ENCODE measurements at regions not wholly inside any gene's neighbourhood (a gene's known extent, or its start where the extent isn't known, plus 50 kb on each side); places are given as distances from the start of the nearest gene placed in this dataset.

DNA sequence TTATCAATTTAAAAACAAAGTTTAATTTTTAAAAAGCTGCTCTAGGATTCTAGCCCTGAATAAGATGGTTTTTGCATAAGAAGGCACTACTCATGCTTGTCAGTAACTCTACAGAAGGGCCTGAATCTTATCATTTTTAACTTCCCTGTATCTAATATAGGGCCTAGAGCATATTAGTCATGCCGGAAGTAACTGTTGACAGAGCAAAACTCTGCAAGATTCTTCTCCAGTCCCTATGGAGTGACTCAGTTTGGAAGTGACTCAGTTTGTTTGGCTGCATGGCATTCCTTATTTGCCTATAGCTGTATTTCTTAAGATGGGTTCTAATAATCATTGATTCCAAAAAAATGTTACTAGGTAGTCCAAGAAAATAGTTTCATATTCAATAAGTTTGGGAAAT lies 431.8 kb upstream of the HTR2C start:
- no peaks in the 10 kb centered on the region for H3K27me3 Mint-ChIP-seq
- H3K36me3 ChIP-seq (ENCODE audit: control insufficient read depth, insufficient read depth, low read length) = no peaks in the 10 kb centered on the region
- peaks cover 0 to 5% (median 2%) of the 10 kb centered on the region in 7 donors for H3K9me3 Mint-ChIP-seq
- H3K4me3 Mint-ChIP-seq = no peak overlapping the region
- no peak overlapping the region for H3K27ac ChIP-seq (ENCODE audit: insufficient read depth, low read length, poor library complexity, severe bottlenecking)
- no peaks in the 10 kb centered on the region for H3K4me1 ChIP-seq (ENCODE audit: control insufficient read depth, insufficient read depth, low read length, poor library complexity, severe bottlenecking)
- ATAC-seq (ENCODE audit: low read depth in 2 of 2) (no peak), DNase-seq (no peak)
- H3K36me3 Mint-ChIP-seq = no peaks in the 10 kb centered on the region
- H3K27me3 ChIP-seq (ENCODE audit: control insufficient read depth, insufficient read depth, low read length) = no peaks in the 10 kb centered on the region
- no peak overlapping the region for H3K4me3 ChIP-seq (ENCODE audit: low read depth, low read length)
- no peak overlapping the region for H3K27ac Mint-ChIP-seq
- H3K9me3 ChIP-seq (ENCODE audit: control insufficient read depth in 2 of 2, low read length in 2 of 2) = no peaks in the 10 kb centered on the region
- no peaks in the 10 kb centered on the region for H3K4me1 Mint-ChIP-seq

DNA sequence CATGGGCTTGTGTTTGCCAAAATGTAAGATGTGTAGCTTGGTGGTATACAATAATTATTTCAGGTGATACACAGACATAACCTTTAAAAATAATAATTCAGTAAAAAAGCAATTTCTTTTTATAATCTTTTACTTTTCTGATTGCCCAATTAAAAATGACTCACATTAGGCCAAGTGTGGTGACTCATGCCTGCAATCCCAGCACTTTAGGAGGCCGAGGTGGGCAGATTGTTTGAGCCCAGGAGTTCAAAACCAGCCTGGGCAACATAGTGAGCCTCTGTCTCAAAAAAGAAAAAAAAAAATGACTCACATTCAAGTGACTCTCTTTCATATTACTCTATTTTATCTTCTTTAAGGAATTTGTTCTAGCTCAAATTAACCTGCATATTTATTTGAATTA lies 449.4 kb upstream of the HTR2C start:
- Mint-ChIP-seq H3K9me3 (peaks cover 0 to 7% (median 3%) of the 10 kb centered on the region in 7 donors), H3K27ac (no peak overlapping the region), H3K4me1 (no peaks in the 10 kb centered on the region), H3K4me3 (no peak overlapping the region), H3K27me3 (no peaks in the 10 kb centered on the region), H3K36me3 (no peaks in the 10 kb centered on the region)
- no peaks in the 10 kb centered on the region for H3K27me3 ChIP-seq (ENCODE audit: control insufficient read depth, insufficient read depth, low read length)
- H3K27ac ChIP-seq (ENCODE audit: insufficient read depth, low read length, poor library complexity, severe bottlenecking) = no peak overlapping the region
- no peaks in the 10 kb centered on the region for H3K9me3 ChIP-seq (ENCODE audit: control insufficient read depth in 2 of 2, low read length in 2 of 2)
- H3K4me1 ChIP-seq (ENCODE audit: control insufficient read depth, insufficient read depth, low read length, poor library complexity, severe bottlenecking) = no peaks in the 10 kb centered on the region
- ATAC-seq (ENCODE audit: low read depth in 2 of 2) (no peak), DNase-seq (no peak)
- no peak overlapping the region for H3K4me3 ChIP-seq (ENCODE audit: low read depth, low read length)
- H3K36me3 ChIP-seq (ENCODE audit: control insufficient read depth, insufficient read depth, low read length) = no peaks in the 10 kb centered on the region

DNA sequence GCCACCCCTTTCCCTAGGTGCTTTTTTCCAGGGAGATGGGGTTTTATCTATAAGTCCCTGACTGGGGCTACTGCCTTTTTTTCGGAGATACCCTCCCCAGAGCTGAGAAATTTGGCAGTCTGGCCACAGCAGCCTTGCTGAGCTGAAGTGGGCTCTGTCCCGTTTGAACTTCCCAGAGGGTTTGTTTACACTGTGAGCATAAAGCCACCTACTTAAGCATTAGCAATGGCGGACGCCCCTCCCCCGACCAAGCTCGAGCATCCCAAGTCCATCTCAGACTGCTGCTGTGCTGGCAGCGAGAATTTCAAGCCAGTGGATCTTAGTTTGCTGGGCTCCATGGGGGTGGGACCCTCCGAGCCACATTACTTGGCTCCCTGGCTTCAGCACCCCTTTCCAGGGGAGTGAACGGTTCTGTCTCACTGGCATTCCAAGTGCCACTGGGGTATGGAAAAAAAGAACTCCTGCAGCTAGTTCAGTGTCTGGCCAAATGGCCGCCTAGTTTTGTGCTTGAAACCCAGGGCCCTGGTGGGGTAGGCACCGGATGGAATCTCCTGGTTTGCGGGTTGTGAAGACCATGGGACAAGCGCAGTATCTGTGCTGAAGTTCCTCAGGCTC lies 456.4 kb upstream of the HTR2C start:
- H3K27me3 ChIP-seq (ENCODE audit: control insufficient read depth, insufficient read depth, low read length) = no peaks in the 10 kb centered on the region
- Mint-ChIP-seq H3K27ac (no peak overlapping the region), H3K27me3 (no peaks in the 10 kb centered on the region), H3K4me3 (no peak overlapping the region), H3K4me1 (no peaks in the 10 kb centered on the region), H3K9me3 (peaks cover 0 to 5% (median 3%) of the 10 kb centered on the region in 7 donors), H3K36me3 (no peaks in the 10 kb centered on the region)
- H3K36me3 ChIP-seq (ENCODE audit: control insufficient read depth, insufficient read depth, low read length) = no peaks in the 10 kb centered on the region
- no peak overlapping the region for H3K27ac ChIP-seq (ENCODE audit: insufficient read depth, low read length, poor library complexity, severe bottlenecking)
- H3K4me3 ChIP-seq (ENCODE audit: low read depth, low read length) = no peak overlapping the region
- H3K4me1 ChIP-seq (ENCODE audit: control insufficient read depth, insufficient read depth, low read length, poor library complexity, severe bottlenecking) = no peaks in the 10 kb centered on the region
- DNase-seq (no peak), ATAC-seq (ENCODE audit: low read depth in 2 of 2) (no peak)
- no peaks in the 10 kb centered on the region for H3K9me3 ChIP-seq (ENCODE audit: control insufficient read depth in 2 of 2, low read length in 2 of 2)

DNA sequence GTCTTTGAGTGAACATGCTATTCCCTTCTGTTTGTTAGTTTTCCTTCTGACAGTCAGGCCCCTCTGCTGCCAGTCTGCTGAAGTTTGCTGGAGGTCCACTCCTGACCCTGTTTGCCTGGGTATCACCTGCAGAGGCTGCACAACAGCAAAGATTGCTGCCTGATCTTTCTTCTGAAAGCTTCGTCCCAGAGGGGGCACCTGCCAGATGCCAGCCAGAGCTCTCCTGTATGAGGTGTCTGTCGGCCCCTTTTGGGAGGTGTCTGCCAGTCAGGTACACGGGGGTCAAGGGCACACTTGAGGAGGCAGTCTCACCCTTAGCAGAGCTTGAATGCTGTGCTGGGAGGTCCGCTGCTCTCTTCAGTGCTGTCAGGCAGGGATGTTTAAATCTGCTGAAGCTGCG lies 456.9 kb upstream of the HTR2C start:
- peaks cover 0 to 5% (median 3%) of the 10 kb centered on the region in 7 donors for H3K9me3 Mint-ChIP-seq
- no peaks in the 10 kb centered on the region for H3K36me3 ChIP-seq (ENCODE audit: control insufficient read depth, insufficient read depth, low read length)
- no peak overlapping the region for H3K27ac Mint-ChIP-seq
- H3K4me1 ChIP-seq (ENCODE audit: control insufficient read depth, insufficient read depth, low read length, poor library complexity, severe bottlenecking) = no peaks in the 10 kb centered on the region
- ATAC-seq (ENCODE audit: low read depth in 2 of 2) (no peak), DNase-seq (no peak)
- no peak overlapping the region for H3K4me3 ChIP-seq (ENCODE audit: low read depth, low read length)
- no peaks in the 10 kb centered on the region for H3K9me3 ChIP-seq (ENCODE audit: control insufficient read depth in 2 of 2, low read length in 2 of 2)
- no peak overlapping the region for H3K4me3 Mint-ChIP-seq
- no peaks in the 10 kb centered on the region for H3K4me1 Mint-ChIP-seq
- H3K36me3 Mint-ChIP-seq = no peaks in the 10 kb centered on the region
- H3K27me3 Mint-ChIP-seq = no peaks in the 10 kb centered on the region
- no peaks in the 10 kb centered on the region for H3K27me3 ChIP-seq (ENCODE audit: control insufficient read depth, insufficient read depth, low read length)
- H3K27ac ChIP-seq (ENCODE audit: insufficient read depth, low read length, poor library complexity, severe bottlenecking) = no peak overlapping the region

DNA sequence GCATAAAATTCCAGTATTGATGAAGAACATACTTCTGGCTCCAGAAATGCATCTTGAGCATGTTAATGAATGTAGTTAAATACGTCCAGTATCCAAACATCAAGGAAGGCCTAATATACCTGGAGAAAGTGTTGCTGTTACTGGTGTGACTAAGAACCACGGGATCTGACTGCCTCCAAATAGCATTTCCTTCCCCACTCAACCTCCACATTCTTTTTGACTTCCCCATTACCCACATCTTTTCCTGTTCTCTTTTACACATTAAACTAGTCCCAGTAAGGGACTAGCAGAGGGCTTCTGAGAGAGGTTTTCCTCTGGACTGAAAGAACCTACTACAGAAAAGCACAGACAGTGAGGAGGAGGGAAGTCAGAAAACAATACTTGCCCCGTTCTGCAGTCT lies 482.8 kb upstream of the HTR2C start:
- H3K4me1 Mint-ChIP-seq = no peaks in the 10 kb centered on the region

DNA sequence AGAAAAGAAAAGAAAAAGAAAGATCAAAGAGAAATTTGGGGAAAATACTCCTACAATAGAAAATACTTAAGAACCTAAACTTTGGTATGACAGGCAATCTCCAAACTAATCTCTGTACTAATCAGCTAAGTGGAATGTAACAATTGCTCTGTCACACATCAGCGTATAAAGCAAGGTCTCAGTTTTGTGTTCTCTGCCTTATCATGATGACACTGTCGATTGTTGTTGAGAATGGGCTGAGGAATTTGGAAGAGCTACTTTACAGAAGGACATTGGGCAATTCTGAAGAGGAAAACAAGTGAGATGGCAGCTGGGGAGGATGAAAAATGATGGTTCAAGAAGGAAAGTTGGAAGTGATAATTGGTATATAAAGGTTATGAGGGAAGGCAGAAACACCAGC lies 486.0 kb upstream of the HTR2C start:
- H3K27ac Mint-ChIP-seq = no peak overlapping the region
- Histone ChIP-seq H3K27ac (ENCODE audit: insufficient read depth, low read length, poor library complexity, severe bottlenecking) (no peak overlapping the region), H3K4me1 (ENCODE audit: control insufficient read depth, insufficient read depth, low read length, poor library complexity, severe bottlenecking) (no peaks in the 10 kb centered on the region), H3K27me3 (ENCODE audit: control insufficient read depth, insufficient read depth, low read length) (no peaks in the 10 kb centered on the region), H3K9me3 (ENCODE audit: control insufficient read depth in 2 of 2, low read length in 2 of 2) (no peaks in the 10 kb centered on the region), H3K36me3 (ENCODE audit: control insufficient read depth, insufficient read depth, low read length) (no peaks in the 10 kb centered on the region), H3K4me3 (ENCODE audit: low read depth, low read length) (no peak overlapping the region)
- H3K9me3 Mint-ChIP-seq = peaks cover 0 to 10% (median 2%) of the 10 kb centered on the region in 7 donors
- H3K36me3 Mint-ChIP-seq = no peaks in the 10 kb centered on the region
- ATAC-seq (ENCODE audit: low read depth in 2 of 2) (no peak), DNase-seq (no peak)
- H3K4me1 Mint-ChIP-seq = no peaks in the 10 kb centered on the region
- no peak overlapping the region for H3K4me3 Mint-ChIP-seq
- no peaks in the 10 kb centered on the region for H3K27me3 Mint-ChIP-seq

More for the DNA sequence above, 482.8 kb upstream of the HTR2C start:
- Mint-ChIP-seq H3K9me3 (peaks cover 0 to 6% (median 1%) of the 10 kb centered on the region in 7 donors), H3K36me3 (no peaks in the 10 kb centered on the region), H3K27me3 (no peaks in the 10 kb centered on the region), H3K27ac (no peak overlapping the region), H3K4me3 (no peak overlapping the region)
- H3K27me3 ChIP-seq (ENCODE audit: control insufficient read depth, insufficient read depth, low read length) = no peaks in the 10 kb centered on the region
- no peak overlapping the region for H3K27ac ChIP-seq (ENCODE audit: insufficient read depth, low read length, poor library complexity, severe bottlenecking)
- no peak for ATAC-seq (ENCODE audit: low read depth in 2 of 2)
- no peak for DNase-seq
- H3K9me3 ChIP-seq (ENCODE audit: control insufficient read depth in 2 of 2, low read length in 2 of 2) = no peaks in the 10 kb centered on the region
- no peak overlapping the region for H3K4me3 ChIP-seq (ENCODE audit: low read depth, low read length)
- H3K36me3 ChIP-seq (ENCODE audit: control insufficient read depth, insufficient read depth, low read length) = no peaks in the 10 kb centered on the region
- no peaks in the 10 kb centered on the region for H3K4me1 ChIP-seq (ENCODE audit: control insufficient read depth, insufficient read depth, low read length, poor library complexity, severe bottlenecking)

DNA sequence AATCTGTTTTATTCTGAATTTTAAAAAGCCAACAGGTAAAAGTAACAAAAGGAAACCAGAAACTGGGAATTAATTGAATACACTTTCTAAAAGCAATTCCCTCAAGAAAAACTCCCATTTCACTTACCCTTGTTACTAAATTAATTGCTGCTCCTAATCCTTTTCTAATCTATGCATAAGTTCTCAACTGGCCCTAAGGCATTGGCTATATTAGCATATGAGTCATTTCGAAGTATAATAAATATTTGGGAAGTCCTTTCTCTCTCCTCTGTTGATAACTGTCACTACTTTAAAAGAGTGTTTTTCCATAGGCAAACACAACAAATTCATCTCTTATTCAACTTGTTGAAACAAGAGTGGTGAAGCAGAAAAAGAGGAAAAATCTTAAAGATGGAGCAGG lies 486.5 kb upstream of the HTR2C start:
- no peak overlapping the region for H3K27ac ChIP-seq (ENCODE audit: insufficient read depth, low read length, poor library complexity, severe bottlenecking)
- no peak for DNase-seq

DNA sequence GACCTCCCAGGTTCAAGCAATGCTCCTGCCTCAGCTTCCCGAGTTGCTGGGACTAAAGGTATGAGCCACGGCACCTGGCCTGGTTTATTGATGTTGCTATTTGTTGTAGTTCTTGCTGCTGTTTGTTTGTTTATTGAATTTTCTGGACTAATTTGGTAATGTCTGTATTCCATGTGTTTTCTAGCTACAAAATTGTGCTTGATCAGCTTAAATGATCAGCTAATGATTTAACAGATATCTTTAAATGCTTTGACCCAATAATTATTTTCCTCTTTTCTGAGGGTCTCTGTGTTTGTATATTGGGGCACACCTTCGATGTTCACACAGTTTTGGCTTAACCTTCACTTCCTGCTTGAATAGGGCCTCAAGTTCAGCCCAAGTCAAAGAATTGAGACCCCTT lies 488.1 kb upstream of the HTR2C start:
- Histone ChIP-seq H3K27ac (ENCODE audit: insufficient read depth, low read length, poor library complexity, severe bottlenecking) (no peak overlapping the region), H3K9me3 (ENCODE audit: control insufficient read depth in 2 of 2, low read length in 2 of 2) (no peaks in the 10 kb centered on the region), H3K36me3 (ENCODE audit: control insufficient read depth, insufficient read depth, low read length) (no peaks in the 10 kb centered on the region), H3K27me3 (ENCODE audit: control insufficient read depth, insufficient read depth, low read length) (no peaks in the 10 kb centered on the region), H3K4me3 (ENCODE audit: low read depth, low read length) (no peak overlapping the region), H3K4me1 (ENCODE audit: control insufficient read depth, insufficient read depth, low read length, poor library complexity, severe bottlenecking) (no peaks in the 10 kb centered on the region)
- Mint-ChIP-seq H3K4me3 (no peak overlapping the region), H3K27ac (no peak overlapping the region), H3K9me3 (peaks cover 0 to 10% (median 3%) of the 10 kb centered on the region in 7 donors), H3K36me3 (no peaks in the 10 kb centered on the region), H3K27me3 (no peaks in the 10 kb centered on the region), H3K4me1 (no peaks in the 10 kb centered on the region)
- ATAC-seq (ENCODE audit: low read depth in 2 of 2) = no peak
- no peak for DNase-seq

More for the DNA sequence above, 486.5 kb upstream of the HTR2C start:
- Histone ChIP-seq H3K36me3 (ENCODE audit: control insufficient read depth, insufficient read depth, low read length) (no peaks in the 10 kb centered on the region), H3K4me1 (ENCODE audit: control insufficient read depth, insufficient read depth, low read length, poor library complexity, severe bottlenecking) (no peaks in the 10 kb centered on the region), H3K27me3 (ENCODE audit: control insufficient read depth, insufficient read depth, low read length) (no peaks in the 10 kb centered on the region), H3K4me3 (ENCODE audit: low read depth, low read length) (no peak overlapping the region), H3K9me3 (ENCODE audit: control insufficient read depth in 2 of 2, low read length in 2 of 2) (no peaks in the 10 kb centered on the region)
- Mint-ChIP-seq H3K36me3 (no peaks in the 10 kb centered on the region), H3K9me3 (peaks cover 0 to 10% (median 3%) of the 10 kb centered on the region in 7 donors), H3K27ac (no peak overlapping the region), H3K4me3 (no peak overlapping the region), H3K4me1 (no peaks in the 10 kb centered on the region), H3K27me3 (no peaks in the 10 kb centered on the region)
- ATAC-seq (ENCODE audit: low read depth in 2 of 2) = no peak
